C4-2B (cell line): ENCODE measurements at regions not wholly inside any gene's neighbourhood (a gene's known extent, or its start where the extent isn't known, plus 50 kb on each side); places are given as distances from the start of the nearest gene placed in this dataset.
"Not testable (repeated sequence)": the region's sequence is repeated elsewhere in the genome, so short reads cannot be mapped to it uniquely, and the experiment has no call there.

Experiments used
- H3K27ac ChIP-seq: fragments of 450-650 bp; 2 replicates; pipeline ENCODE4 v1.5.1; 2017
- ZFX ChIP-seq: fragments of 450-650 bp; IDR thresholded peaks from 2 replicates; pipeline ENCODE4 v1.6.1; 2017
- TF ChIP-seq, protein P1 (sequence below): fragments of 450-650 bp; conservative IDR thresholded peaks from 2 replicates; pipeline ENCODE4 v1.5.1; 2017; ENCODE audit warnings: mild to moderate bottlenecking

DNA sequence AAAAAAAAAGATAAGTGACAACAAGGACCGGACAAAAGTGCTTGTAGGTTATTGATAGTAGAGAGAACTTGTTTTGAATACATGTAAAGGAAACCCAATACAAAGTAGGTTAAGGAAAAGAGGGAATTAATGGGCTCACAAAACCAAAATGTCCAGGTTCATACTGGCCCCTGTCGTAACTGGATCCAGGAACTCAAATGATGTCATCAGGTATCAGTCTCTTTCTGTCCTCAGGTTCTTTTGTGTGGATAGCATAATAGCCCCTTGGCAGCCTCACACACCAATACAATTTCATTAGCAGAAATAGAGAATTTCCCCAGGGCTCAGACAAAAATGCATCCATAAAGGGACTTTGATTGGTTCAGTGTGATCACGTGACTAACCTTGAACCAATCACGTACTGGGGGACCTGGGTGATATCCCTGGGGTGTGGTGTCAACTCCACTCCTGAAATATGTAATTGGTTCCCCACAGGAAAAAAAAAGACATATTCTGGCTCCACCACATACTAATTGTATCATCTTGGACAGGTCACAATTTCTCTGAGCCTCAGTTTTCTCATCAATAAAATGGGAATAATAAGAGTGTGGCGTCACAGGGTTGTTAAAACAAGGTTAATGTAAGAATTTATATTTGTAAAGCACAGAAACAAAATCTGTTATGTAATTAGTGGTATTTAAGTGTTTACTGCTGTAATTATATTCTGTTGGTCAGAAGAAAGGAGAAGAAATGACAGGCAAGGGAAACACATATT is 174.8 kb downstream of the PDGFRA start:
- no peak for TF ChIP-seq ZFX
- TF ChIP-seq, protein P1, sequence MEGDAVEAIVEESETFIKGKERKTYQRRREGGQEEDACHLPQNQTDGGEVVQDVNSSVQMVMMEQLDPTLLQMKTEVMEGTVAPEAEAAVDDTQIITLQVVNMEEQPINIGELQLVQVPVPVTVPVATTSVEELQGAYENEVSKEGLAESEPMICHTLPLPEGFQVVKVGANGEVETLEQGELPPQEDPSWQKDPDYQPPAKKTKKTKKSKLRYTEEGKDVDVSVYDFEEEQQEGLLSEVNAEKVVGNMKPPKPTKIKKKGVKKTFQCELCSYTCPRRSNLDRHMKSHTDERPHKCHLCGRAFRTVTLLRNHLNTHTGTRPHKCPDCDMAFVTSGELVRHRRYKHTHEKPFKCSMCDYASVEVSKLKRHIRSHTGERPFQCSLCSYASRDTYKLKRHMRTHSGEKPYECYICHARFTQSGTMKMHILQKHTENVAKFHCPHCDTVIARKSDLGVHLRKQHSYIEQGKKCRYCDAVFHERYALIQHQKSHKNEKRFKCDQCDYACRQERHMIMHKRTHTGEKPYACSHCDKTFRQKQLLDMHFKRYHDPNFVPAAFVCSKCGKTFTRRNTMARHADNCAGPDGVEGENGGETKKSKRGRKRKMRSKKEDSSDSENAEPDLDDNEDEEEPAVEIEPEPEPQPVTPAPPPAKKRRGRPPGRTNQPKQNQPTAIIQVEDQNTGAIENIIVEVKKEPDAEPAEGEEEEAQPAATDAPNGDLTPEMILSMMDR, result no peak
- H3K27ac ChIP-seq, result no peak overlapping the region

- not testable (repeated sequence) for H3K27ac ChIP-seq
Observed at GRCh38 chr4:54409270-54409817, 180.3 kb downstream of the PDGFRA start.

DNA sequence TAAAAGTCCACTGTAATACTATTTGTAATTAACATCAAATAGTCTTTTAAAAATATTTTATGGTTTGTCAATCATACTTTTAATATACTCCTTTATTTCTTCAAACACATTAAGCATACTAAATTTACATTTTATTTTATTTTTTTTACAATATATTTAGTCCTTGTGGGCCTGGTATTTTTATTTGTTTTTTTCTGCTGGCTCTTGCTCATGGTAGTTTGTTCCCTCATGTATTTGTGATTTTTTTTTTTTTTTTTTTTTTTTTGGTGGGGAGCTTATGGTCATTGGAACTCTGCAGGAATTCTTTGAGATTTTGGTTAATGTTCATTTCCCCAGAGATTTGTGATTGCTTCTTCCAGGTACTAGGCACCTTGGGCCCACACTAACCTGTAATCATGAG is 185.5 kb downstream of the PDGFRA start:
- TF ChIP-seq, protein P1, result no peak
- no peak for TF ChIP-seq ZFX
- H3K27ac ChIP-seq, result no peak overlapping the region

DNA sequence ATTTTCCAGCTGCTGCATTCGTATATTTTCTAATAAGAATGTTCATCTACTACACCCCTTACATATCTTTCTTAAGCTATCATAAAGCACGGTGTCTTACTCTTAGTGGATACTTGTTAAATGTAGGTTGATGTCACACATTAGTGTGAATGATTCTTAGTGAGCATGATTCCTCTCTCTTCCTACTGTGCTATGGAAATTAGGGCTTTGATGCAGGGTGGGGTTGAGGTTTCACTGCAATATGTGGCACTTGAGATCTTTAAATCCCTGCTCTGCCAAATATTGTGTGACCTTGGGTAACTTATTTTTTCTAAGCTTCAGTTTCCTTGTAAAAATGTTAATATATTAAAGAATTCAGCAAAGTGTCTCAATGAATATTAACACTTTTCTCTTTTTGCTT is 188.4 kb downstream of the PDGFRA start:
- H3K27ac ChIP-seq, result no peak overlapping the region
- TF ChIP-seq, protein P1, result no peak
- TF ChIP-seq ZFX, result no peak

DNA sequence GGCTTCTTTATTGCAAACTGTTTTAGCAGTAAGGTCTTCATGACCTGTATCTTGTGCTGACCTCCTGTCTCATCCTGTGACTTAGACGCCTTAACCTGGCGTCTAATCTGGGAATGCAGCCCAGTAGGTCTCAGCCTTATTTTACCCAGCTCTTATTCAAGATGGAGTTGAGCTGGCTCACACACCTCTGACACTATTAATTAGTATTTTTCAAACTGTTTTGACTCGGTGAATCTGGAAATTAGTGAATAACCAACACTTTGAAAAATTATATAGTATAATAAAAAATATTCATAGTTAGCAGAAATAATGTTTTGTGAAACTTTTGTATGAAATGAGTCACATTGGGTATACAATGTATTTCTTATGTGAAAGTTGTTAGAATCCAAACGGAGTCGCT is 189.4 kb downstream of the PDGFRA start:
- TF ChIP-seq, protein P1, result no peak
- TF ChIP-seq ZFX, result no peak
- no peak overlapping the region for H3K27ac ChIP-seq

- no peak overlapping the region for H3K27ac ChIP-seq
- TF ChIP-seq, protein P1, result no peak
- no peak for TF ChIP-seq ZFX
Observed at GRCh38 chr4:54423066-54423465, 194.0 kb downstream of the PDGFRA start.

DNA sequence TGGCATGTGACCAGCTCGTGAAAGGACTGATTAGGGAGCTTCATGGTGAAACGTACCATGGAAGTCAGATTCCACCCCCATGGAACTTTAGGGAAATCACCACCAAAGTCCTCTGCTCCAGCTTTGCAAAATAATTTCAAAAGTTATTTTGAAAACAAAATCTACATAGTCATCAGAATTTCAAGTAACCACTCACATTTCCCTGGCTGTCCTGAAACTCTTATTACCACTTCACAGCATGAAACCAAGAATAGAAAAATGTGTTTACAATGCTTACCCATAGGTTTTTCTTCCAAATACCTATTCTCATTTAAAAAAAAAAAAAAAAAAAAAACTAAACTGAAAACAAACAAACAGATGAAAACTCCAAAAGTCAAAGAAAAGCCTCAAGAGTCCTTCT is 198.7 kb downstream of the PDGFRA start:
- no peak overlapping the region for H3K27ac ChIP-seq
- TF ChIP-seq ZFX, result no peak
- TF ChIP-seq, protein P1, result no peak

DNA sequence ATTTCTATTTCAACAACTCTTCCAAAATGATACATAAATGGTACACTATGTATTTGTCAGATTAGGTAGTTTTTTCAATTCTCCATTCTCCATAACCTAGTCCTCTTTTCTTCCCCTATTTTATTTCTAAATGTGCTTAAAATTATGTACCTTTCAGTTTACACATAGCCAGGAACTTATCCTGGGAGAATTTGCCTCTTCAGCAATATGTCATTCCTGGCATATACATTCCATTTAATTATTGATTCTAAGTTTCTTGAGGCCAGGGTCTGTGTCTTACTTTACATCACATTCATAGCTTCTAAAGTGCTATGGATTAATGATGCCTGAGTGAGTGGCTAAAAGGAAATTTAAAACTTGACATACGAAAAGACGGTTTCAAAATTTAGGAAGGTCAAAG is 199.8 kb downstream of the PDGFRA start:
- TF ChIP-seq, protein P1, result no peak
- TF ChIP-seq ZFX, result no peak
- no peak overlapping the region for H3K27ac ChIP-seq
